HEK293 (cell line): ENCODE measurements at regions not wholly inside any gene's neighbourhood (a gene's known extent, or its start where the extent isn't known, plus 50 kb on each side); places are given as distances from the start of the nearest gene placed in this dataset.
"Not testable (repeated sequence)": the region's sequence is repeated elsewhere in the genome, so short reads cannot be mapped to it uniquely, and the experiment has no call there.

ENCODE experiments used
- HOXA7 ChIP-seq: sonication (generic); formaldehyde crosslinking; IDR thresholded peaks from 2 replicates; pipeline ENCODE4 v1.8.1; 2022; ENCODE audit warnings: missing genetic modification reagents, borderline replicate concordance
- PBX3 ChIP-seq: sonication (generic); formaldehyde crosslinking; IDR thresholded peaks from 2 replicates; pipeline ENCODE4 v1.8.1; 2022; ENCODE audit warnings: mild to moderate bottlenecking, moderate library complexity, missing genetic modification reagents
- ZBTB21 ChIP-seq: fragments of 450-650 bp; formaldehyde crosslinking; IDR thresholded peaks from 2 replicates; pipeline ENCODE4 v1.5.1; 2017; ENCODE audit warnings: missing biosample characterization, missing genetic modification characterization
- ZBTB48 ChIP-seq: fragments of 450-650 bp; formaldehyde crosslinking; IDR thresholded peaks from 2 replicates; pipeline ENCODE4 v1.5.1; 2016; ENCODE audit warnings: missing biosample characterization, missing genetic modification characterization
- ZBTB7A ChIP-seq: fragments of 450-650 bp; formaldehyde crosslinking; IDR thresholded peaks from 2 replicates; pipeline ENCODE4 v1.5.1; 2016; ENCODE audit warnings: low read depth, missing biosample characterization, missing genetic modification characterization
- ZNF221 ChIP-seq: fragments of 450-650 bp; formaldehyde crosslinking; IDR thresholded peaks from 2 replicates; pipeline ENCODE4 v1.5.1; 2017; ENCODE audit warnings: missing biosample characterization, missing genetic modification characterization, borderline replicate concordance
- ZNF560 ChIP-seq: fragments of 450-650 bp; formaldehyde crosslinking; IDR thresholded peaks from 2 replicates; pipeline ENCODE4 v1.5.1; 2017; ENCODE audit warnings: missing biosample characterization, missing genetic modification characterization, borderline replicate concordance
- TF ChIP-seq, protein P1 (sequence below): fragments of 450-650 bp; formaldehyde crosslinking; IDR thresholded peaks from 2 replicates; pipeline ENCODE4 v1.5.1; 2016; ENCODE audit warnings: missing biosample characterization, missing genetic modification characterization
- TF ChIP-seq, protein P2 (sequence below): fragments of 450-650 bp; formaldehyde crosslinking; IDR thresholded peaks from 2 replicates; pipeline ENCODE4 v1.5.1; 2017; ENCODE audit warnings: missing biosample characterization, mild to moderate bottlenecking, missing genetic modification characterization, moderate library complexity
- TF ChIP-seq, protein P3 (sequence below): fragments of 450-650 bp; formaldehyde crosslinking; IDR thresholded peaks from 2 replicates; pipeline ENCODE4 v1.5.1; 2016; ENCODE audit warnings: missing biosample characterization, missing genetic modification characterization, borderline replicate concordance

DNA sequence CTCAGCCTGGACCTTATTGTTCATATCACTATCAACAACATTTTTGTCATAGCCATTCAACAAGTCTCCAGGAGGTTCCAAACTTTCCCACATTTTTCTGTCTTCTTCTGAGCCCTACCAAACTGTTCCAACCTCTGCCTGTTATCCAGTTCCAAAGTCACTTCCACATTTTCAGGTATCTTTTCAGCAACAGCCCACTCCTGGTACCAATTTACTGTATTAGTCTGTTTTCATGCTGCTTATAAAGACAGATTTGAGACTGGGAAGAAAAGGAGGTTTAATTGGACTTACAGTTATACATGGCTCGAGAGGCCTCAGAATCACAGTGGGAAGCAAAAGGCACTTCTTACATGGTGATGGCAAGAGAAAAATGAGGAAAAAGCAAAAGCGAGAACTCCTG, 1107.4 kb upstream of the INTU start:
- TF ChIP-seq ZNF560; HOXA7; ZBTB21 (tag by site-specific recombination); PBX3; ZBTB7A (tag by site-specific recombination); ZBTB48 (tag by site-specific recombination); ZNF221 (tag by site-specific recombination): not testable (repeated sequence)
- TF ChIP-seq, protein P1, sequence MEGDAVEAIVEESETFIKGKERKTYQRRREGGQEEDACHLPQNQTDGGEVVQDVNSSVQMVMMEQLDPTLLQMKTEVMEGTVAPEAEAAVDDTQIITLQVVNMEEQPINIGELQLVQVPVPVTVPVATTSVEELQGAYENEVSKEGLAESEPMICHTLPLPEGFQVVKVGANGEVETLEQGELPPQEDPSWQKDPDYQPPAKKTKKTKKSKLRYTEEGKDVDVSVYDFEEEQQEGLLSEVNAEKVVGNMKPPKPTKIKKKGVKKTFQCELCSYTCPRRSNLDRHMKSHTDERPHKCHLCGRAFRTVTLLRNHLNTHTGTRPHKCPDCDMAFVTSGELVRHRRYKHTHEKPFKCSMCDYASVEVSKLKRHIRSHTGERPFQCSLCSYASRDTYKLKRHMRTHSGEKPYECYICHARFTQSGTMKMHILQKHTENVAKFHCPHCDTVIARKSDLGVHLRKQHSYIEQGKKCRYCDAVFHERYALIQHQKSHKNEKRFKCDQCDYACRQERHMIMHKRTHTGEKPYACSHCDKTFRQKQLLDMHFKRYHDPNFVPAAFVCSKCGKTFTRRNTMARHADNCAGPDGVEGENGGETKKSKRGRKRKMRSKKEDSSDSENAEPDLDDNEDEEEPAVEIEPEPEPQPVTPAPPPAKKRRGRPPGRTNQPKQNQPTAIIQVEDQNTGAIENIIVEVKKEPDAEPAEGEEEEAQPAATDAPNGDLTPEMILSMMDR (tag by site-specific recombination): not testable (repeated sequence)
- TF ChIP-seq, protein P2, sequence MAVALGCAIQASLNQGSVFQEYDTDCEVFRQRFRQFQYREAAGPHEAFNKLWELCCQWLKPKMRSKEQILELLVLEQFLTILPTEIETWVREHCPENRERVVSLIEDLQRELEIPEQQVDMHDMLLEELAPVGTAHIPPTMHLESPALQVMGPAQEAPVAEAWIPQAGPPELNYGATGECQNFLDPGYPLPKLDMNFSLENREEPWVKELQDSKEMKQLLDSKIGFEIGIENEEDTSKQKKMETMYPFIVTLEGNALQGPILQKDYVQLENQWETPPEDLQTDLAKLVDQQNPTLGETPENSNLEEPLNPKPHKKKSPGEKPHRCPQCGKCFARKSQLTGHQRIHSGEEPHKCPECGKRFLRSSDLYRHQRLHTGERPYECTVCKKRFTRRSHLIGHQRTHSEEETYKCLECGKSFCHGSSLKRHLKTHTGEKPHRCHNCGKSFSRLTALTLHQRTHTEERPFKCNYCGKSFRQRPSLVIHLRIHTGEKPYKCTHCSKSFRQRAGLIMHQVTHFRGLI (tag by site-specific recombination): not testable (repeated sequence)
- TF ChIP-seq, protein P3, sequence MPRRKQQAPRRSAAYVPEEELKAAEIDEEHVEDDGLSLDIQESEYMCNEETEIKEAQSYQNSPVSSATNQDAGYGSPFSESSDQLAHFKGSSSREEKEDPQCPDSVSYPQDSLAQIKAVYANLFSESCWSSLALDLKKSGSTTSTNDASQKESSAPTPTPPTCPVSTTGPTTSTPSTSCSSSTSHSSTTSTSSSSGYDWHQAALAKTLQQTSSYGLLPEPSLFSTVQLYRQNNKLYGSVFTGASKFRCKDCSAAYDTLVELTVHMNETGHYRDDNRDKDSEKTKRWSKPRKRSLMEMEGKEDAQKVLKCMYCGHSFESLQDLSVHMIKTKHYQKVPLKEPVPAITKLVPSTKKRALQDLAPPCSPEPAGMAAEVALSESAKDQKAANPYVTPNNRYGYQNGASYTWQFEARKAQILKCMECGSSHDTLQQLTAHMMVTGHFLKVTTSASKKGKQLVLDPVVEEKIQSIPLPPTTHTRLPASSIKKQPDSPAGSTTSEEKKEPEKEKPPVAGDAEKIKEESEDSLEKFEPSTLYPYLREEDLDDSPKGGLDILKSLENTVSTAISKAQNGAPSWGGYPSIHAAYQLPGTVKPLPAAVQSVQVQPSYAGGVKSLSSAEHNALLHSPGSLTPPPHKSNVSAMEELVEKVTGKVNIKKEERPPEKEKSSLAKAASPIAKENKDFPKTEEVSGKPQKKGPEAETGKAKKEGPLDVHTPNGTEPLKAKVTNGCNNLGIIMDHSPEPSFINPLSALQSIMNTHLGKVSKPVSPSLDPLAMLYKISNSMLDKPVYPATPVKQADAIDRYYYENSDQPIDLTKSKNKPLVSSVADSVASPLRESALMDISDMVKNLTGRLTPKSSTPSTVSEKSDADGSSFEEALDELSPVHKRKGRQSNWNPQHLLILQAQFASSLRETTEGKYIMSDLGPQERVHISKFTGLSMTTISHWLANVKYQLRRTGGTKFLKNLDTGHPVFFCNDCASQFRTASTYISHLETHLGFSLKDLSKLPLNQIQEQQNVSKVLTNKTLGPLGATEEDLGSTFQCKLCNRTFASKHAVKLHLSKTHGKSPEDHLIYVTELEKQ: not testable (repeated sequence)
